HEK293 (cell line): ENCODE measurements at regions not wholly inside any gene's neighbourhood (a gene's known extent, or its start where the extent isn't known, plus 50 kb on each side); places are given as distances from the start of the nearest gene placed in this dataset.

ENCODE experiments used
- CTCF ChIA-PET: fragments of 350-600 bp; formaldehyde crosslinking; extraction: SDS; loops from one replicate; lab custom pipeline; 2021; ENCODE audit warnings: antibody characterized with exemption; lab: Yijun Ruan, JAX
- POLR2A ChIA-PET: fragments of 300-600 bp; formaldehyde crosslinking; extraction: SDS; loops from one replicate; lab custom pipeline; 2020; ENCODE audit warnings: antibody characterized with exemption, inconsistent platforms; lab: Yijun Ruan, JAX
- H3K27ac ChIP-seq: fragments of 200-500 bp; sonication (Bioruptor generic); 2 replicates; pipeline ENCODE4 v1.5.1; 2014; ENCODE audit warnings: low read depth, low read length, control low read depth, inconsistent platforms; ENCODE audit errors: extremely low read depth
- H3K36me3 ChIP-seq, 2 experiments: fragments of 200-500 bp in 1 of 2; sonication (Bioruptor generic) in 1 of 2; 1 replicate in 1 of 2; 2 replicates in 1 of 2; pipeline ENCODE4 v1.5.1; 2014 to 2017; ENCODE audit warnings: inconsistent platforms in 2 of 2, low read length in 2 of 2; ENCODE audit not compliant: control insufficient read depth in 2 of 2, insufficient read depth in 1 of 2
- H3K4me1 ChIP-seq: fragments of 200-500 bp; sonication (Bioruptor generic); 2 replicates; pipeline ENCODE4 v1.5.1; 2014; ENCODE audit warnings: mild to moderate bottlenecking, low read length, inconsistent platforms; ENCODE audit not compliant: control insufficient read depth, insufficient read depth
- H3K4me3 ChIP-seq: 2 replicates; pipeline ENCODE4 v1.5.1; 2011; ENCODE audit warnings: low read depth, mild to moderate bottlenecking, control low read depth, low read length, moderate library complexity
- H3K9me3 ChIP-seq: fragments of 200-500 bp; sonication (Bioruptor generic); 2 replicates; pipeline ENCODE4 v1.5.1; 2014; ENCODE audit warnings: low read depth, low read length, inconsistent platforms; ENCODE audit not compliant: control insufficient read depth, insufficient read depth
- OSR2 ChIP-seq: fragments of 450-650 bp; formaldehyde crosslinking; IDR thresholded peaks from 2 replicates; pipeline ENCODE4 v1.5.1; 2016; ENCODE audit warnings: missing biosample characterization, missing genetic modification characterization
- SCRT1 ChIP-seq: fragments of 450-650 bp; formaldehyde crosslinking; IDR thresholded peaks from 2 replicates; pipeline ENCODE4 v1.5.1; 2016; ENCODE audit warnings: missing biosample characterization, missing genetic modification characterization, borderline replicate concordance
- ZBTB7A ChIP-seq: fragments of 450-650 bp; formaldehyde crosslinking; IDR thresholded peaks from 2 replicates; pipeline ENCODE4 v1.5.1; 2016; ENCODE audit warnings: low read depth, missing biosample characterization, missing genetic modification characterization
- ZFHX2 ChIP-seq: fragments of 450-650 bp; formaldehyde crosslinking; conservative IDR thresholded peaks from 2 replicates; pipeline ENCODE4 v1.5.1; 2016; ENCODE audit warnings: missing biosample characterization, missing genetic modification characterization
- ZNF16 ChIP-seq: fragments of 450-650 bp; formaldehyde crosslinking; IDR thresholded peaks from 2 replicates; pipeline ENCODE4 v1.5.1; 2016; ENCODE audit warnings: low read depth, missing biosample characterization, missing genetic modification characterization
- ZNF221 ChIP-seq: fragments of 450-650 bp; formaldehyde crosslinking; IDR thresholded peaks from 2 replicates; pipeline ENCODE4 v1.5.1; 2017; ENCODE audit warnings: missing biosample characterization, missing genetic modification characterization, borderline replicate concordance
- ZNF274 ChIP-seq, 2 experiments: fragments of 200-500 bp in 1 of 2; fragments of 450-650 bp in 1 of 2; sonication (Bioruptor generic) in 1 of 2; formaldehyde crosslinking in 1 of 2; IDR thresholded peaks; 2 replicates each; pipeline versions ENCODE4 v1.5.1 to v1.6.1; 2014 to 2016; ENCODE audit warnings: borderline replicate concordance in 1 of 2, inconsistent platforms in 1 of 2, low read length in 1 of 2, missing biosample characterization in 1 of 2, missing genetic modification characterization in 1 of 2
- ZNF423 ChIP-seq: fragments of 450-650 bp; formaldehyde crosslinking; IDR thresholded peaks from 2 replicates; pipeline ENCODE4 v1.5.1; 2016; ENCODE audit warnings: missing biosample characterization, missing genetic modification characterization
- ZNF626 ChIP-seq: fragments of 450-650 bp; sonication (Bioruptor Pico); formaldehyde crosslinking; IDR thresholded peaks from 2 replicates; pipeline ENCODE4 v1.5.1; 2018; ENCODE audit warnings: missing biosample characterization, missing genetic modification characterization, inconsistent platforms
- ZNF701 ChIP-seq: fragments of 450-650 bp; formaldehyde crosslinking; IDR thresholded peaks from 2 replicates; pipeline ENCODE4 v1.5.1; 2016; ENCODE audit warnings: missing biosample characterization, missing genetic modification characterization
- ZNF707 ChIP-seq: fragments of 450-650 bp; formaldehyde crosslinking; IDR thresholded peaks from 2 replicates; pipeline ENCODE4 v1.5.1; 2016; ENCODE audit warnings: missing biosample characterization, missing genetic modification characterization
- ZNF76 ChIP-seq: fragments of 450-650 bp; formaldehyde crosslinking; IDR thresholded peaks from 2 replicates; pipeline ENCODE4; 2016; ENCODE audit warnings: low read depth, missing biosample characterization, missing genetic modification characterization, borderline replicate concordance
- ZSCAN16 ChIP-seq: fragments of 450-650 bp; formaldehyde crosslinking; IDR thresholded peaks from 2 replicates; pipeline ENCODE4 v1.5.1; 2016; ENCODE audit warnings: missing biosample characterization, missing genetic modification characterization
- TF ChIP-seq, protein P1 (sequence below): fragments of 450-650 bp; formaldehyde crosslinking; IDR thresholded peaks from 2 replicates; pipeline ENCODE4 v1.5.1; 2016; ENCODE audit warnings: missing biosample characterization, missing genetic modification characterization
- TF ChIP-seq, protein P2 (sequence below): fragments of 450-650 bp; formaldehyde crosslinking; IDR thresholded peaks from 2 replicates; pipeline ENCODE4 v1.5.1; 2017; ENCODE audit warnings: missing biosample characterization, missing genetic modification characterization
- TF ChIP-seq, protein P3 (sequence below): fragments of 450-650 bp; formaldehyde crosslinking; optimal IDR thresholded peaks from 2 replicates; pipeline ENCODE3; 2016; ENCODE audit warnings: missing biosample characterization, mild to moderate bottlenecking, missing genetic modification characterization
- TF ChIP-seq, protein P4 (sequence below): fragments of 450-650 bp; formaldehyde crosslinking; IDR thresholded peaks from 2 replicates; pipeline ENCODE4 v1.5.1; 2017; ENCODE audit warnings: missing biosample characterization, missing genetic modification characterization
- TF ChIP-seq, protein P5 (sequence below): fragments of 450-650 bp; formaldehyde crosslinking; conservative IDR thresholded peaks from 2 replicates; pipeline ENCODE4 v1.5.1; 2016; ENCODE audit warnings: low read depth, missing biosample characterization, missing genetic modification characterization

DNA sequence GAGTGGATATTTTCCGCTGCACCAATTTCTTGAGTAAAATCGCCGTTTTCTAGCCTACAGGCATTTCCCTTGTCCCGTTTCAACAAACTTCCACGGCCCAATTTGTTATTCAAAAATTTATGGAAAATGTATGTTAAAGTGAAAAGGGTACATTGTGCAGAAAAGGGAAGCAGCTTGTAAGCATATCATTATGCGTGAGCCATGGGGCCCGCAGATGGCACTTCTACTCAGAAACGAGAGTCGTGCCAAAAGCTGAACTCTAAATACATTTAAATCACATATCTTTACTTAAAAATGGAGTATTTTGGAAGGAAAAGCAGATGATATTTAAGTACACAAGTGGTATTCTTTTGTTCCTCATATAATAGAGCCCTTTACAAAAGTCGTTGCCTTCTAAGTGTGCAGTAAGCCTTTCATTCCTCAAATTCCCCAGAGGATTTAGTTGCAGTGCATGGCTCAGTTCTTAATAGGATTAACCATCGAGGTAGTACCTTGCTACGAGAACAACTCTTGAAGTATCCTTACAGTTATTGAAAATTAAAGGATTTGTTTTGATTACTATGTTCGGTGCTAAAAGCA lies 1227.2 kb upstream of the WWC1 start:
- POLR2A ChIA-PET = no interaction called here
- no peak for TF ChIP-seq ZNF626 (tag by site-specific recombination)
- TF ChIP-seq, protein P1, sequence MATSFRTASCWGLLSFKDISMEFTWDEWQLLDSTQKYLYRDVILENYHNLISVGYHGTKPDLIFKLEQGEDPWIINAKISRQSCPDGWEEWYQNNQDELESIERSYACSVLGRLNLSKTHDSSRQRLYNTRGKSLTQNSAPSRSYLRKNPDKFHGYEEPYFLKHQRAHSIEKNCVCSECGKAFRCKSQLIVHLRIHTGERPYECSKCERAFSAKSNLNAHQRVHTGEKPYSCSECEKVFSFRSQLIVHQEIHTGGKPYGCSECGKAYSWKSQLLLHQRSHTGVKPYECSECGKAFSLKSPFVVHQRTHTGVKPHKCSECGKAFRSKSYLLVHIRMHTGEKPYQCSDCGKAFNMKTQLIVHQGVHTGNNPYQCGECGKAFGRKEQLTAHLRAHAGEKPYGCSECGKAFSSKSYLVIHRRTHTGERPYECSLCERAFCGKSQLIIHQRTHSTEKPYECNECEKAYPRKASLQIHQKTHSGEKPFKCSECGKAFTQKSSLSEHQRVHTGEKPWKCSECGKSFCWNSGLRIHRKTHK (tag by site-specific recombination) = no peak
- TF ChIP-seq ZSCAN16 (tag by site-specific recombination) = no peak
- TF ChIP-seq ZNF701 (tag by site-specific recombination) = no peak
- TF ChIP-seq, protein P2, sequence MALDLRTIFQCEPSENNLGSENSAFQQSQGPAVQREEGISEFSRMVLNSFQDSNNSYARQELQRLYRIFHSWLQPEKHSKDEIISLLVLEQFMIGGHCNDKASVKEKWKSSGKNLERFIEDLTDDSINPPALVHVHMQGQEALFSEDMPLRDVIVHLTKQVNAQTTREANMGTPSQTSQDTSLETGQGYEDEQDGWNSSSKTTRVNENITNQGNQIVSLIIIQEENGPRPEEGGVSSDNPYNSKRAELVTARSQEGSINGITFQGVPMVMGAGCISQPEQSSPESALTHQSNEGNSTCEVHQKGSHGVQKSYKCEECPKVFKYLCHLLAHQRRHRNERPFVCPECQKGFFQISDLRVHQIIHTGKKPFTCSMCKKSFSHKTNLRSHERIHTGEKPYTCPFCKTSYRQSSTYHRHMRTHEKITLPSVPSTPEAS (tag by site-specific recombination) = no peak
- TF ChIP-seq ZNF16 (tag by site-specific recombination) = no peak
- TF ChIP-seq, protein P3, sequence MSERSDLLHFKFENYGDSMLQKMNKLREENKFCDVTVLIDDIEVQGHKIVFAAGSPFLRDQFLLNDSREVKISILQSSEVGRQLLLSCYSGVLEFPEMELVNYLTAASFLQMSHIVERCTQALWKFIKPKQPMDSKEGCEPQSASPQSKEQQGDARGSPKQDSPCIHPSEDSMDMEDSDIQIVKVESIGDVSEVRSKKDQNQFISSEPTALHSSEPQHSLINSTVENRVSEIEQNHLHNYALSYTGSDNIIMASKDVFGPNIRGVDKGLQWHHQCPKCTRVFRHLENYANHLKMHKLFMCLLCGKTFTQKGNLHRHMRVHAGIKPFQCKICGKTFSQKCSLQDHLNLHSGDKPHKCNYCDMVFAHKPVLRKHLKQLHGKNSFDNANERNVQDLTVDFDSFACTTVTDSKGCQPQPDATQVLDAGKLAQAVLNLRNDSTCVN (tag by site-specific recombination) = no peak
- no peak for TF ChIP-seq ZNF76 (tag by site-specific recombination)
- no peak for TF ChIP-seq OSR2
- no peak for TF ChIP-seq ZNF221 (tag by site-specific recombination)
- no peak for TF ChIP-seq ZBTB7A
- no peak for TF ChIP-seq SCRT1 (tag by site-specific recombination)
- TF ChIP-seq, protein P4, sequence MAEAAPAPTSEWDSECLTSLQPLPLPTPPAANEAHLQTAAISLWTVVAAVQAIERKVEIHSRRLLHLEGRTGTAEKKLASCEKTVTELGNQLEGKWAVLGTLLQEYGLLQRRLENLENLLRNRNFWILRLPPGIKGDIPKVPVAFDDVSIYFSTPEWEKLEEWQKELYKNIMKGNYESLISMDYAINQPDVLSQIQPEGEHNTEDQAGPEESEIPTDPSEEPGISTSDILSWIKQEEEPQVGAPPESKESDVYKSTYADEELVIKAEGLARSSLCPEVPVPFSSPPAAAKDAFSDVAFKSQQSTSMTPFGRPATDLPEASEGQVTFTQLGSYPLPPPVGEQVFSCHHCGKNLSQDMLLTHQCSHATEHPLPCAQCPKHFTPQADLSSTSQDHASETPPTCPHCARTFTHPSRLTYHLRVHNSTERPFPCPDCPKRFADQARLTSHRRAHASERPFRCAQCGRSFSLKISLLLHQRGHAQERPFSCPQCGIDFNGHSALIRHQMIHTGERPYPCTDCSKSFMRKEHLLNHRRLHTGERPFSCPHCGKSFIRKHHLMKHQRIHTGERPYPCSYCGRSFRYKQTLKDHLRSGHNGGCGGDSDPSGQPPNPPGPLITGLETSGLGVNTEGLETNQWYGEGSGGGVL = no peak
- no peak for TF ChIP-seq ZNF274 (IDR thresholded peaks at IDR 0.05; ENCODE audit: low read length)
- no peak for TF ChIP-seq ZNF274 (tag by site-specific recombination; IDR thresholded peaks at IDR 0.05; ENCODE audit: borderline replicate concordance)
- TF ChIP-seq, protein P5, sequence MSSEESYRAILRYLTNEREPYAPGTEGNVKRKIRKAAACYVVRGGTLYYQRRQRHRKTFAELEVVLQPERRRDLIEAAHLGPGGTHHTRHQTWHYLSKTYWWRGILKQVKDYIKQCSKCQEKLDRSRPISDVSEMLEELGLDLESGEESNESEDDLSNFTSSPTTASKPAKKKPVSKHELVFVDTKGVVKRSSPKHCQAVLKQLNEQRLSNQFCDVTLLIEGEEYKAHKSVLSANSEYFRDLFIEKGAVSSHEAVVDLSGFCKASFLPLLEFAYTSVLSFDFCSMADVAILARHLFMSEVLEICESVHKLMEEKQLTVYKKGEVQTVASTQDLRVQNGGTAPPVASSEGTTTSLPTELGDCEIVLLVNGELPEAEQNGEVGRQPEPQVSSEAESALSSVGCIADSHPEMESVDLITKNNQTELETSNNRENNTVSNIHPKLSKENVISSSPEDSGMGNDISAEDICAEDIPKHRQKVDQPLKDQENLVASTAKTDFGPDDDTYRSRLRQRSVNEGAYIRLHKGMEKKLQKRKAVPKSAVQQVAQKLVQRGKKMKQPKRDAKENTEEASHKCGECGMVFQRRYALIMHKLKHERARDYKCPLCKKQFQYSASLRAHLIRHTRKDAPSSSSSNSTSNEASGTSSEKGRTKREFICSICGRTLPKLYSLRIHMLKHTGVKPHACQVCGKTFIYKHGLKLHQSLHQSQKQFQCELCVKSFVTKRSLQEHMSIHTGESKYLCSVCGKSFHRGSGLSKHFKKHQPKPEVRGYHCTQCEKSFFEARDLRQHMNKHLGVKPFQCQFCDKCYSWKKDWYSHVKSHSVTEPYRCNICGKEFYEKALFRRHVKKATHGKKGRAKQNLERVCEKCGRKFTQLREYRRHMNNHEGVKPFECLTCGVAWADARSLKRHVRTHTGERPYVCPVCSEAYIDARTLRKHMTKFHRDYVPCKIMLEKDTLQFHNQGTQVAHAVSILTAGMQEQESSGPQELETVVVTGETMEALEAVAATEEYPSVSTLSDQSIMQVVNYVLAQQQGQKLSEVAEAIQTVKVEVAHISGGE (tag by site-specific recombination) = no peak
- TF ChIP-seq ZNF423 (tag by site-specific recombination) = no peak
- no peak for TF ChIP-seq ZNF707 (tag by site-specific recombination)
- TF ChIP-seq ZFHX2 (tag by site-specific recombination) = no peak
- TF ChIP-seq, all 188 proteins: peak for 0
- CTCF ChIA-PET = no interaction called here
- Histone ChIP-seq H3K4me1 (no peaks in the 10 kb centered on the region), H3K27ac (no peak overlapping the region), H3K36me3 (no peaks in the 10 kb centered on the region), H3K9me3 (no peaks in the 10 kb centered on the region), H3K4me3 (no peak overlapping the region)
